ENCODE measurements at regions not wholly inside any gene's neighbourhood (a gene's known extent, or its start where the extent isn't known, plus 50 kb on each side); places are given as distances from the start of the nearest gene placed in this dataset.

- no peaks in the 10 kb centered on the region for H3K27me3 Mint-ChIP-seq (ENCODE audit: unreplicated experiment)
- no peak overlapping the region for H3K4me3 Mint-ChIP-seq (ENCODE audit: unreplicated experiment)
- H3K36me3 Mint-ChIP-seq (ENCODE audit: low read depth, unreplicated experiment): no peaks in the 10 kb centered on the region
- H3K27ac Mint-ChIP-seq (ENCODE audit: unreplicated experiment): no peak overlapping the region
- TF ChIP-seq, protein P1, sequence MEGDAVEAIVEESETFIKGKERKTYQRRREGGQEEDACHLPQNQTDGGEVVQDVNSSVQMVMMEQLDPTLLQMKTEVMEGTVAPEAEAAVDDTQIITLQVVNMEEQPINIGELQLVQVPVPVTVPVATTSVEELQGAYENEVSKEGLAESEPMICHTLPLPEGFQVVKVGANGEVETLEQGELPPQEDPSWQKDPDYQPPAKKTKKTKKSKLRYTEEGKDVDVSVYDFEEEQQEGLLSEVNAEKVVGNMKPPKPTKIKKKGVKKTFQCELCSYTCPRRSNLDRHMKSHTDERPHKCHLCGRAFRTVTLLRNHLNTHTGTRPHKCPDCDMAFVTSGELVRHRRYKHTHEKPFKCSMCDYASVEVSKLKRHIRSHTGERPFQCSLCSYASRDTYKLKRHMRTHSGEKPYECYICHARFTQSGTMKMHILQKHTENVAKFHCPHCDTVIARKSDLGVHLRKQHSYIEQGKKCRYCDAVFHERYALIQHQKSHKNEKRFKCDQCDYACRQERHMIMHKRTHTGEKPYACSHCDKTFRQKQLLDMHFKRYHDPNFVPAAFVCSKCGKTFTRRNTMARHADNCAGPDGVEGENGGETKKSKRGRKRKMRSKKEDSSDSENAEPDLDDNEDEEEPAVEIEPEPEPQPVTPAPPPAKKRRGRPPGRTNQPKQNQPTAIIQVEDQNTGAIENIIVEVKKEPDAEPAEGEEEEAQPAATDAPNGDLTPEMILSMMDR (IDR thresholded peaks at IDR 0.05; ENCODE audit: unreplicated experiment): no peak
- no peaks in the 10 kb centered on the region for H3K9me3 Mint-ChIP-seq (ENCODE audit: unreplicated experiment)
- DNase-seq (ENCODE audit: low spot score): no peak
- H3K4me1 Mint-ChIP-seq (ENCODE audit: unreplicated experiment): peaks cover 4% of the 10 kb centered on the region
Observed at GRCh38 chr3:99119385-99119784, 217.9 kb upstream of the DCBLD2 start.

DNA sequence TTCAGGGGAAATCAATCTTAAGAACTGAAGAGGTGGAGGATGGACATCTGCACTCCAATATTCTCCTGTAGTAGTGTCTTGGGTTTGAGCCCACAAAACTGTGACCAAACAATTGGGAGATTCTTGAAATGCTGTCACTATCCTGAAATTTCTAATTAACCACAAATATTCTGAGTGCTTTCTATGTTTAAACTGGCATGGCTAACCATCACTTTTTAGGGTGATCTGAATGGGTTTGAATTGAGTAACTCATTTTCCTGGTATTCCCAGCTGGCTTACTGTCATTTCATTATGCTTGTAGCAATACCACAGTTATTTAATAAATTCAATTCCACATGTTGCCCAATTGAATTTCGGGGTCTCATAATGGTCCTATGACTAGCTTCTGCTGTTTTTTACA lies 216.9 kb upstream of the DCBLD2 start:
- Mint-ChIP-seq H3K36me3 (ENCODE audit: low read depth, unreplicated experiment) (no peaks in the 10 kb centered on the region), H3K4me3 (ENCODE audit: unreplicated experiment) (no peak overlapping the region), H3K27ac (ENCODE audit: unreplicated experiment) (no peak overlapping the region), H3K27me3 (ENCODE audit: unreplicated experiment) (no peaks in the 10 kb centered on the region), H3K9me3 (ENCODE audit: unreplicated experiment) (no peaks in the 10 kb centered on the region), H3K4me1 (ENCODE audit: unreplicated experiment) (peaks cover 4% of the 10 kb centered on the region)
- DNase-seq (ENCODE audit: low spot score): no peak
- TF ChIP-seq, protein P1 (IDR thresholded peaks at IDR 0.05; ENCODE audit: unreplicated experiment): no peak

DNA sequence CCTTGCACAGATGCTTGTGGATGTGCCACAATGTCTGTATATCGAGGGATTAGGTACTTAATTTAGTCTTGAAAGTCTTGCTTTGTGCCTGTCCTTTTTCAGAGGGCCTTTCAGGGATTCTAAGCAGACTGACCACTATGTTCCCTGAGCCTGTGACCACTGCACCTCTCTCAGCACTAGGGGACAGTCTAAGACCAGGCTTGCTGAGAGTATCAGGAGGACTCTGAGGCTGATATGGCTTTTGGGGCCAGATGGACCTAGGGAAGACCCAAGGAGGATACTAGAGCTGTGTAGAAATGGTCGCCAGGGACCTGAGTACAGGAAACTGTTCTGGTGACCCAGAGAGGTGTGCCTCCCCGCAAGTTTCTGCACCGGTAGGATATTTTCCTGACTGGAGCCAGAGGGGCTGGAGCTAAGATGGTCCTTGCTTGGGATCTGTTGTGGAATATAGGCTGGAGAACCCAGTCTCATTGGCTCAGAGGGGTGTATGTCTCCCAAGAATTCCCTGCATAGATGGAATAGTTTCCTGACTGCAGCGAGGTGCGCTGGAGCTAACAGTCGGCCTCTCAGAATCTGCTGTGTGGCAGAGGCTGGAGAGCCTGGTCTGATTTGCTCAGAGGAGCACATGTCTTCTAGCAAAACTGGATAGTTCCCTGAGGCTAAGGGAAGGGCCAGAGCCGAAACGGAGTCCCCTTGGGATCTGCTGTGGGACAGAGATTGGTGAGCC lies 213.2 kb upstream of the DCBLD2 start:
- Mint-ChIP-seq H3K4me1 (ENCODE audit: unreplicated experiment) (peaks cover 4% of the 10 kb centered on the region), H3K36me3 (ENCODE audit: low read depth, unreplicated experiment) (no peaks in the 10 kb centered on the region), H3K9me3 (ENCODE audit: unreplicated experiment) (no peaks in the 10 kb centered on the region), H3K4me3 (ENCODE audit: unreplicated experiment) (no peak overlapping the region), H3K27ac (ENCODE audit: unreplicated experiment) (no peak overlapping the region), H3K27me3 (ENCODE audit: unreplicated experiment) (no peaks in the 10 kb centered on the region)
- DNase-seq (ENCODE audit: low spot score): peak; percentile 52
- TF ChIP-seq, protein P1 (IDR thresholded peaks at IDR 0.05; ENCODE audit: unreplicated experiment): no peak

DNA sequence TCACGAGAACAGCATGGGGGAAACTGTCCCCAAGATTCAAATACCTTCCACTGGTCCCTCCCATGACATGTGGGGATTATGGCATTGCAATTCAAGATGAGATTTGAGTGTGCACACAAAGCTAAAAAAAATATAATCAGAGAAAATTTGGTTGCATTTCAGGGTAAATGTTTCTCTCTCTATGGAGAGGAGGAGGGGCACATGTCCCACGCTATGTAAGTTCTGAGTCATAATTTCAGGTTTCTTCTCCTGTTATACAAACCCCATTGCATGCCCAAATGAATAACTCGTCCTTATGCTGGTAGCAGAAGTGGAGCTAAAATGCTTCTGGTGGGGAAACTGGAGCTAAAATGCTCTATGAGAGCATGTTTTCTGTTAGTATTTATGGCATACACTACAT lies 209.7 kb upstream of the DCBLD2 start:
- no peaks in the 10 kb centered on the region for H3K27me3 Mint-ChIP-seq (ENCODE audit: unreplicated experiment)
- H3K9me3 Mint-ChIP-seq (ENCODE audit: unreplicated experiment): no peaks in the 10 kb centered on the region

DNA sequence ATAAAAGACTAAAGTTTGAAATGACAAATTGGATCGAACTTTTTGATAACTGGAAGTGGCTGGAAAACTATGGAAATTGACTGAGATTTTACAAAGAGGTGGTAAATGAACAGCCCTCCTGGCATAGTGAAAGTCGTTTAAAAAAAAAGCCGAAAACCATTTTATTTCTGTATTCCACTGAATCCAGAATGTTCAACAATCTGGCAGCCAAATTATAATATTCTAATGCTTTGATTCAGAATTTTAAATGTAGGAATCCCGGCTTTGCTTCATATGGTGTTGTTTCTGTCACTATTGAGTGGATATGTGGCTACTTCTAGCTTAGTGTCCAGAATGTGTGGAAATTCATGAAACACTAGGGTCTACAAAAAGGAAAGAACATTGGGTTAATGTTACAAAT lies 208.9 kb upstream of the DCBLD2 start:
- Mint-ChIP-seq H3K4me1 (ENCODE audit: unreplicated experiment) (no peaks in the 10 kb centered on the region), H3K36me3 (ENCODE audit: low read depth, unreplicated experiment) (no peaks in the 10 kb centered on the region), H3K27me3 (ENCODE audit: unreplicated experiment) (no peaks in the 10 kb centered on the region), H3K4me3 (ENCODE audit: unreplicated experiment) (no peak overlapping the region), H3K27ac (ENCODE audit: unreplicated experiment) (no peak overlapping the region), H3K9me3 (ENCODE audit: unreplicated experiment) (no peaks in the 10 kb centered on the region)
- TF ChIP-seq, protein P1 (IDR thresholded peaks at IDR 0.05; ENCODE audit: unreplicated experiment): no peak
- no peak for DNase-seq (ENCODE audit: low spot score)

More for the DNA sequence above, 209.7 kb upstream of the DCBLD2 start:
- Mint-ChIP-seq H3K4me1 (ENCODE audit: unreplicated experiment) (no peaks in the 10 kb centered on the region), H3K27ac (ENCODE audit: unreplicated experiment) (no peak overlapping the region), H3K36me3 (ENCODE audit: low read depth, unreplicated experiment) (no peaks in the 10 kb centered on the region), H3K4me3 (ENCODE audit: unreplicated experiment) (no peak overlapping the region)
- TF ChIP-seq, protein P1 (IDR thresholded peaks at IDR 0.05; ENCODE audit: unreplicated experiment): no peak
- no peak for DNase-seq (ENCODE audit: low spot score)

All from endothelial cell (in vitro differentiated cells).